ENCODE measurements at regions not wholly inside any gene's neighbourhood (a gene's known extent, or its start where the extent isn't known, plus 50 kb on each side); places are given as distances from the start of the nearest gene placed in this dataset.

DNA sequence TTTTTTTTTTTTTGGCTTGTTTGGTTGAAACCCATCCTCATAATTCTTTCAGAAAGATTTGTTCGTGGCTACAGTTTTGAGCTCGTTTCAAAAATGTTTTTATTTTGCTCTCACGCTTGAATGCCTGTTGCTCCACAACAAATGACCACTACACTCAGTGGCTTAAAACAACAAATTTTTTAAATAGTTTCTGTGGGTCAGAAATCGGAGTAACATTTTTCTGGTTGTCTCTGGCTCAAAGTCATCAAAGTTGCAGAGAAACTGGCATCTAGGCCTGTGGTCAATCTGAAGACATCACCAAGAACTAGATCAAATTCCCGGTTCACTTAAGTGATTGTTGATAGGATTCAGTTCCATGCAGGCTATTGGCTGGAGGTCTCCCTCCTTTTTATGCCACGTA lies 560.0 kb downstream of the SNAPC1 start:
- no peak for TF ChIP-seq ZFP36 (IDR thresholded peaks at IDR 0.05; ENCODE audit: low read depth, low read length, partially characterized antibody)
- no peak for TF ChIP-seq SUPT5H (IDR thresholded peaks at IDR 0.05)
- TF ChIP-seq PRMT5 (CRISPR knock-in tag; IDR thresholded peaks at IDR 0.05): no peak
- no peak for TF ChIP-seq POLR2AphosphoS5 (IDR thresholded peaks at IDR 0.05; ENCODE audit: control insufficient read depth, insufficient read depth, low read depth, low read length)
- TF ChIP-seq, protein P1, sequence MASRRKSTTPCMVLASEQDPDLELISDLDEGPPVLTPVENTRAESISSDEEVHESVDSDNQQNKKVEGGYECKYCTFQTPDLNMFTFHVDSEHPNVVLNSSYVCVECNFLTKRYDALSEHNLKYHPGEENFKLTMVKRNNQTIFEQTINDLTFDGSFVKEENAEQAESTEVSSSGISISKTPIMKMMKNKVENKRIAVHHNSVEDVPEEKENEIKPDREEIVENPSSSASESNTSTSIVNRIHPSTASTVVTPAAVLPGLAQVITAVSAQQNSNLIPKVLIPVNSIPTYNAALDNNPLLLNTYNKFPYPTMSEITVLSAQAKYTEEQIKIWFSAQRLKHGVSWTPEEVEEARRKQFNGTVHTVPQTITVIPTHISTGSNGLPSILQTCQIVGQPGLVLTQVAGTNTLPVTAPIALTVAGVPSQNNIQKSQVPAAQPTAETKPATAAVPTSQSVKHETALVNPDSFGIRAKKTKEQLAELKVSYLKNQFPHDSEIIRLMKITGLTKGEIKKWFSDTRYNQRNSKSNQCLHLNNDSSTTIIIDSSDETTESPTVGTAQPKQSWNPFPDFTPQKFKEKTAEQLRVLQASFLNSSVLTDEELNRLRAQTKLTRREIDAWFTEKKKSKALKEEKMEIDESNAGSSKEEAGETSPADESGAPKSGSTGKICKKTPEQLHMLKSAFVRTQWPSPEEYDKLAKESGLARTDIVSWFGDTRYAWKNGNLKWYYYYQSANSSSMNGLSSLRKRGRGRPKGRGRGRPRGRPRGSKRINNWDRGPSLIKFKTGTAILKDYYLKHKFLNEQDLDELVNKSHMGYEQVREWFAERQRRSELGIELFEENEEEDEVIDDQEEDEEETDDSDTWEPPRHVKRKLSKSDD (conservative IDR thresholded peaks at IDR 0.05; ENCODE audit: low read length): no peak
